KMS-11 (cell line): ENCODE measurements at regions not wholly inside any gene's neighbourhood (a gene's known extent, or its start where the extent isn't known, plus 50 kb on each side); places are given as distances from the start of the nearest gene placed in this dataset.

Experiments used
- H2AFZ ChIP-seq: fragments of 200-600 bp; sonication (generic); 2 replicates; pipeline ENCODE4 v1.6.1; 2016; ENCODE audit warnings: antibody characterized with exemption, mixed run types, low read depth
- H3K27ac ChIP-seq: fragments of 200-600 bp; sonication (generic); 2 replicates; pipeline ENCODE4 v1.6.1; 2016; ENCODE audit warnings: mild to moderate bottlenecking, mixed run types
- H3K27me3 ChIP-seq: fragments of 200-600 bp; sonication (generic); 2 replicates; pipeline ENCODE4 v1.6.1; 2017; ENCODE audit warnings: mild to moderate bottlenecking, low read depth, mixed run types, moderate library complexity; ENCODE audit not compliant: insufficient read depth
- H3K36me3 ChIP-seq: fragments of 200-600 bp; sonication (generic); 2 replicates; pipeline ENCODE4 v1.6.1; 2017; ENCODE audit warnings: mild to moderate bottlenecking, mixed run types; ENCODE audit not compliant: insufficient read depth
- H3K4me1 ChIP-seq: fragments of 200-600 bp; sonication (generic); 2 replicates; pipeline ENCODE4 v1.6.1; 2016; ENCODE audit warnings: mild to moderate bottlenecking, low read depth, mixed run types; ENCODE audit not compliant: poor library complexity, severe bottlenecking
- H3K4me2 ChIP-seq: fragments of 200-600 bp; sonication (generic); 2 replicates; pipeline ENCODE4 v1.7.0; 2016; ENCODE audit warnings: mild to moderate bottlenecking, mixed run types
- H3K4me3 ChIP-seq: fragments of 200-600 bp; sonication (generic); IDR thresholded peaks from 2 replicates; pipeline ENCODE4 v1.6.1; 2017; ENCODE audit warnings: low read depth, low read length, mixed read lengths; ENCODE audit not compliant: insufficient read depth
- H3K79me2 ChIP-seq: fragments of 200-600 bp; sonication (generic); 2 replicates; pipeline ENCODE4 v1.6.1; 2016; ENCODE audit warnings: low read depth, mixed run types; ENCODE audit not compliant: insufficient read depth
- H3K9ac ChIP-seq: fragments of 200-600 bp; sonication (generic); 2 replicates; pipeline ENCODE4 v1.6.1; 2016; ENCODE audit warnings: mild to moderate bottlenecking, mixed run types
- H4K20me1 ChIP-seq: fragments of 200-600 bp; sonication (generic); 2 replicates; pipeline ENCODE4 v1.6.1; 2016; ENCODE audit warnings: mild to moderate bottlenecking, mixed run types; ENCODE audit not compliant: insufficient read depth
- CTCF ChIP-seq: fragments of 200-600 bp; sonication (generic); conservative IDR thresholded peaks from 2 replicates; pipeline ENCODE4 v1.6.1; 2017; ENCODE audit warnings: low read depth, mild to moderate bottlenecking, antibody characterized with exemption, low read length, moderate library complexity, mixed read lengths

- H3K4me3 ChIP-seq = no peak overlapping the region
- H4K20me1 ChIP-seq = no peaks in the 10 kb centered on the region
- no peaks in the 10 kb centered on the region for H3K4me1 ChIP-seq
- H3K36me3 ChIP-seq = no peaks in the 10 kb centered on the region
- TF ChIP-seq CTCF = no peak
- H3K79me2 ChIP-seq = no peaks in the 10 kb centered on the region
- no peak overlapping the region for H2AFZ ChIP-seq
- H3K27ac ChIP-seq = no peak overlapping the region
- no peaks in the 10 kb centered on the region for H3K27me3 ChIP-seq
- H3K4me2 ChIP-seq = no peak overlapping the region
- H3K9ac ChIP-seq = no peak overlapping the region
Observed at GRCh38 chr5:168204165-168204564, 87.3 kb upstream of the WWC1 start.

- no peaks in the 10 kb centered on the region for H3K27me3 ChIP-seq
- no peak overlapping the region for H3K4me2 ChIP-seq
- no peak overlapping the region for H3K9ac ChIP-seq
- H3K27ac ChIP-seq = no peak overlapping the region
- H4K20me1 ChIP-seq = no peaks in the 10 kb centered on the region
- H3K4me1 ChIP-seq = no peaks in the 10 kb centered on the region
- no peak overlapping the region for H2AFZ ChIP-seq
- TF ChIP-seq CTCF = no peak
- no peaks in the 10 kb centered on the region for H3K79me2 ChIP-seq
- H3K36me3 ChIP-seq = no peaks in the 10 kb centered on the region
- H3K4me3 ChIP-seq = no peak overlapping the region
Observed at GRCh38 chr5:168207450-168208029, 83.9 kb upstream of the WWC1 start.

GRCh38 chr5:168209244-168209995, 82.0 kb upstream of the WWC1 start:
- Histone ChIP-seq H3K27me3 (no peaks in the 10 kb centered on the region), H3K9ac (no peak overlapping the region), H4K20me1 (no peaks in the 10 kb centered on the region), H3K4me2 (no peak overlapping the region), H2AFZ (no peak overlapping the region), H3K36me3 (no peaks in the 10 kb centered on the region), H3K4me1 (no peaks in the 10 kb centered on the region), H3K27ac (no peak overlapping the region), H3K79me2 (no peaks in the 10 kb centered on the region), H3K4me3 (no peak overlapping the region)
- no peak for TF ChIP-seq CTCF

- Histone ChIP-seq H3K9ac (no peak overlapping the region), H3K36me3 (no peaks in the 10 kb centered on the region), H3K79me2 (no peaks in the 10 kb centered on the region), H3K4me1 (no peaks in the 10 kb centered on the region), H3K4me3 (no peak overlapping the region), H4K20me1 (no peaks in the 10 kb centered on the region), H2AFZ (no peak overlapping the region), H3K27ac (no peak overlapping the region), H3K27me3 (no peaks in the 10 kb centered on the region), H3K4me2 (no peak overlapping the region)
- no peak for TF ChIP-seq CTCF
Observed at GRCh38 chr5:168209997-168210396, 81.4 kb upstream of the WWC1 start.
